ENCODE measurements at regions not wholly inside any gene's neighbourhood (a gene's known extent, or its start where the extent isn't known, plus 50 kb on each side); places are given as distances from the start of the nearest gene placed in this dataset.
"Not testable (repeated sequence)": the region's sequence is repeated elsewhere in the genome, so short reads cannot be mapped to it uniquely, and the experiment has no call there.

DNA sequence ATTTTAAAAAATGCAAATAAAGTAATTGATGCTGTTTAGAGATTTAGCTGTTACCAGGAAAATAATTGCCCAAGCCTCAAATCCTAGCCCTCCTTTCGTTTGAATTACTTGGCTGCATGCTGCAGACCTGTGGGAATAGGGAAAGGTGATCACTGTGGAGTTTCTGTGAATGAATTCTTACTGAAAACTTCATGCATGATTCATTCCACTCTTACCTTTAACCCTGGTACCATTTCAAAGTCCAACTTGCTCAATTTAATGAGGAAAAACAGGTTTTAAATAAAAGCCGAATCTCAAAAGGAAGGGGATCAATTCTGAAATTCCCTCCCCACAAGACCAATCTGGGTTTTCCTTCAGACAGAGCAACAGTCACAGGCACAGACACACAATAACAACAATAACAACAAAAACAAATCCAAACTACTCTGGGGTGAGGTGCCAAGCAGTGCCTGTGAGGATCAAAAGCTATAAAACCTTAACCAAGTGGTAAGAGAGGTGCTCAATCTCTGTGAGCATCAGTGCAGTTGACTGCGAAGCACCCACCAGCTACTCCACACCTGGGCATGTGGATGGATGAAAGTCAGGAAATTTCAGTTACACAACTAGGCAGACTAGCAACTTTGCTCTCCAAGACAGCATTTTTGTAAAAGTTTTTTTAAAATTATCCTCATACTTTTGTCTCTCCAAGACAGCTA is 200.8 kb downstream of the CNTN3 start:
- DNase-seq = no peak

DNA sequence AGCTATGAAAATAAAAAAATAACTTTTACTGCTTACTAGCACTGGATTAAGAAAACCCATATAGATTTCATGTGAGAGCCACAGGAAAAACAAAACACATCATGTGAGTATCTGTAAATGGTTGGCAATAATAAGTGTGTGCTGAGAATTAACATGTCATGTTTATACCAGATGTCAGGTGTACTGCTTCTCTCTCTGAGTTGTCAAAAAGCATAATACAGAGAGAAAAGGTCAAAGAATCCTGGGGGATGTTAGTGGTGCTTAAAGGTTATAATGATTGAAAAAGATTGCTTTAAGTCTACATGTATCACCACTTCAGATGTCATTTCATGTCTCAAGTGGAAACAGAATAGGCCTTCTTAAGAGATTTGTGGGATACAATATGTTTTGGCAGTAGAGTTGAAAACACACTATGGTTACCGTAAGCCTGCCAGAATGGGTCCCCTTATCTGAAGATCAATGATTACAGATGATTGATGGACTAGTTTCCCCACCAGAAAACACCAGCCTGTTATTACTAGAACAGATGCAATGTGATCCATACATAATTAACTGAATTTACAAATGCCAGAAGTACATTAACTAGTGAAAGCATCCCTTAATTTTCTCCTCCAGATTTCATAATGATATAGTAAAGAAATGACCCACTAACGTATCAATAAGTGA is 204.1 kb downstream of the CNTN3 start:
- DNase-seq = no peak

DNA sequence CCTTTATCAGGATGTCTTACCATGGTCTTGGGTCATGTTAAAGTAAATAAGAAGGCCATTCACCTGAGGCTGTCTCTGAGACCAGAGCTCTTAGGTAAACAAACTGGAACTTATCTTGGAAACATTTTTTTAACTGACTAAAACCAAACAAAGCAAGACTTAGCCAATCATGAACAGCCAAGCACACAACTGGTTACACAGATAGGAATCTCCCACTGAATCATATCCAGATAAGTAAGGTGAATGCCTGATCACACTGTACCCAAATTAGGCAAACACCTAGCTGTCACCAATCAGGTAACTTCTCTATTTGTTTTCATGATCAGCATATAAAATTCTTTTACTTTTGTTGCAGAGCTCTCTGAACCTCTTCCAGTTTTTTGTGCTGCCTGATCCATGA is 205.4 kb downstream of the CNTN3 start:
- no peak for DNase-seq

DNA sequence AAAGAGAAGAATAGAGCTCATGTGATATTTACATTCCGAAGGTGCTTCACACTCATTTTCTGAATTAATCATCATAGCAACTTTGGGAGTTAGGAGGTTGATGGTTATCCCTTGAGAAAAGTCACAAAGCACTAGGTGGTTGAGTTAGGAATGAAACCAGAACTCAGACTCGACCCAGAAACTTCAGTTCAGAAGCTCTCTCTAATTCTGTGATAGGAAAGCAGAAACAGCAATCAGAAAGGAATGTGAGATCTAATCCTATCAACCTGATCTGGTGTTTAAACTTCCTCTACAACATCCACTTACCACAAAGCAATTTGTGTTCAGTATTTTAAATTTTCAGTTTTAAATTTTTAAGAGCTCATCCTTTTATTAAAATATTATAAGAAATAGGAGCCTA is 211.2 kb downstream of the CNTN3 start:
- no peak for DNase-seq

DNA sequence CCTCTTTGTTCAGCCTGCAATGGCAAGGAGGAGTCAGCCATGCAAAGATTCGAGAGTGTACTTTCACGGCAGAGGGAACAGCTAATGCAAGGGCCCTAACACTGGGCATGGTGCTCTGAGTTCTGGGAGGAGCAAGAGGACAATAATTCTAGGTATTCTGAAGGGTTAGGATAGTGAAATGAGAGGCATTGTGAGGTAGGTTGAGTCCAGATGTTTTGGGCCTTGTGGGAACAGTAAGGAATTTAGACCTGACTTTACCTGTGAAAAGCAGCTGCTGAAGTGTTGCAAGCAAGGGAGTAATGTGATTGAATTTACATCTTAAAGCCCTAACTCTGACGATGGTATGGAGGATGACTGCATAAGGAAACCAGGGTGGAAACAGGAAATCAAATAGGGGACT is 211.6 kb downstream of the CNTN3 start:
- DNase-seq = no peak

DNA sequence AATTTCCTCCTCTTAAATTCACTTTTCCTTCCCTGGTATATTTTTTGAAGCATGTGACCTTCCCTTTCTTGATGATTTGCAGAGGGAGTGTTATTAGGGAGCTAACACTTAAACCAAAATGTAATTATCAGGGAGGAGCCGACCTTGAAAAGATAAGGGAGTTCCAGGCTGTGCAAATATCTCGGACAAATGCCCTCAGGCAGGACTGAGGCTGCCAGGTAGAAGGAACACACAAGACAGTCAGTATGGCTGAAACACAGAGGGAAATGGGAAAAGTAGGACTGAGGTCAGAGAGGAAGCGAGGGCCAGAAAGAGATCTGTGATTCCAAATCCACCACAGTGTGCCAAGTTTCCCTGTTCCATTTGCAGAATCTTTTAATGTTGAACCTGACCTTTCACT is 221.0 kb downstream of the CNTN3 start:
- no peak for DNase-seq

DNA sequence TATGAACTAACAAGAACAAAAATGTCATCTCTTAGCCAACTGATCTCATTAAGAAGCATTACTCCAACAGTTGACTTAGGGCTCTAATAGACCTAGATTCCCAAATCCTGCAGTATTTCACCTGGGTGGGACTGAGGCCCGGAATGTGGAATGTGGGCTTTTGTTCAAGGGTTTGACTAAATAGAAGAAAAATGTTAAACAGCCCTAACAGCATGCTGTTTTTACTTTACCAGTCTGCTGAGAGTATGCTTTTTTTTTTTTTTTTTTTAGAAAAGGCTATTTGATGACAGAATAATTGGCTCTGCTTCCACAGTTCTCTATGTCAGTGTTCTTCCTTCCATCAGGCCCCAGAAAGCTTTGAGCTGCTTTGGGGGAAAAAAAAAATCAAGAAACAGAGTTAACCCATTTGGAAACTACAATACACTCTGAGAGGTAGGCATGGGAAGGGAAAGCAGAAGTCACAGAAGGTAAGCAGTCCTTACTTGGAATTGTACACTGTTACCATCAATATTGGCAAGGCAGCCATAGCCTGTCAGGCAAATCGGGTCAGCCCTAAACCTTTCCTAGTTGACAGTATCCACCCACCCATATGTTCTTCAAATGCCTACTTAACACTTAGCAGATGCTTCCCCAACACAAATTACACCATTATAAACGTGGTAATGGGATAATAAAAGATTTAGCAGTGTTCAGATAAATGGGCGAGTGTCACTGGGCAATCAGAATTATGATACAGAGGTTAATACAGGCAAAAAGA is 224.2 kb downstream of the CNTN3 start:
- DNase-seq = no peak

DNA sequence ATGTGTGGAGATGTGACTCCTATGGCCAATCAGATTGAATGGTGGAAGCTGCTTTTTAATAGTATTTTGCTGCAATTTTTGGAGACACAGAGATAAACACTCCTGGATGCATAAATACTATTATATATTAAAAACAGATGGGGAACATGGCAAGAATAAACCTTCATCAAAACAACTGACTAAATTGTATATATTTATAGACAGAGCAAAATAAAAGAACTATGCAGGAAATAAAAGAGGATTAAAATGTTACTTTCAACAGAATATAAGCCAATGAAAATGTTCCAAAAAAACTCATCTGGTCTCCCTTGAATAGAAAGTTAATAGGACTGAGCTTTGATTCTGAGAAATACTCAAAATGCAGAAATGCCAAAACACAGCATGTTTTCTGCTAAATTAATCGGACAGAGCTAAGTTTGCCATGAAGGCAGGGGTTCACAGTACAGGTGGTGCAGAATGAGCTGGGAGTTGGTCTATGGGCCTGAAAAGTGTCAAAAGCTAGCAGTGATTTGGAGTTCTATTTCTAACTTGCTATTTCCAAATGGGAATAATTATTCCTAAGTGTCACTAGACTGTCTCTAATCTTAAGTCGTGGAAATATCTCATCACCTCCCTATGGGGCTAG is 227.2 kb downstream of the CNTN3 start:
- DNase-seq = no peak

DNA sequence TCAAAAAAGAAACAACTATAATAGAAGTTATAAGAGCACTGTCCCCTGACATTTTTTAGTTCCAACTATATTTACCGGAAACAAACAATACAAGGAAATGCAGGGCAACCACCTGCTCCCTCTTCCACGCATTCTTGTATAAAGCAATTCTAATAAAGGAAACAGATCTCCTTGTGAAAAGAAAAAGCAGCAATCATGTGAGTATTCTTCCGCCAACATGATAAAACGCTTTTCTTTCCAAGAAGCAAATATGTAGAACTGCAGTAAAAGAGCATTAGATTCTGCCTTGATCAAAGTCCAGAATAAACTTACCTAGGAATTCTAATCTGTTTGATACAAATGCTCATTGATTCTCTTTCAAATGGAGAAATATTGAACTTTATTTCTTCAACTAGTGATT is 230.3 kb downstream of the CNTN3 start:
- no peak for DNase-seq

DNA sequence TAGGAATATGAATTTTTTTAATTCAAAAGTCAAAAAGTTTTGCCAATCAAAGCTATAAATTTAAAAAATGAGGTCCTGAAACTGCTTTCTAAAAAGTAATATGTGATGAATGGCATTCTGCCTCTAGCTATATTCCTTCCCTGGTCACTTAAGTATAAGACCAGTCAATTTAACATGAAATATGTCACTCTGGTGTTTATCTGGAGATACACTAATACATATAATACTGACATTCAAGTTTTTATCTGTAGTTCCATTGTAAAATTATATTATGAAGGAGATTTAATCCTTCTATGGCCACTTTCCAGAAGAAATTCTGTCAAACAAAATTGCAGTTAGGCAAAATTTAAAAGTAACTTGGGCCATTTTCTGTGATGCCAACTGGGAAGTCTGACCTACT is 236.8 kb downstream of the CNTN3 start:
- no peak for DNase-seq

DNA sequence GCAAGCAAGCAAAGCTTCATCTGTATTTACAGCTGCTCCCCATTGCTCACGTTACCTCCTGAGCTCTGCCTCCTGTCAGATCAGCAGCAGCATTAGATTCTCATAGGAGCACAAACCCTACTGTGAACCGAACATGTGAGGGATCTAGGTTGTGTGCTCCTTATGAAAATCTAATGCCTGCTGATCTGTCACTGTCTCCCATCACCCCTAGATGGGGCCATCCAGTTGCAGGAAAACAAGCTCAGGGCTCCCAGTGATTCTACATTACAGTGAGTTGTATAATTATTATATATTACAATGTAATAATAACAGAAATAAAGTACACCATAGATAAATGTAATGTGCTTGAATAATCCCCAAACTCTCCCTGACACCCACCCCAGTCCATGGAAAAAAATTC is 238.1 kb downstream of the CNTN3 start:
- DNase-seq = not testable (repeated sequence)

DNA sequence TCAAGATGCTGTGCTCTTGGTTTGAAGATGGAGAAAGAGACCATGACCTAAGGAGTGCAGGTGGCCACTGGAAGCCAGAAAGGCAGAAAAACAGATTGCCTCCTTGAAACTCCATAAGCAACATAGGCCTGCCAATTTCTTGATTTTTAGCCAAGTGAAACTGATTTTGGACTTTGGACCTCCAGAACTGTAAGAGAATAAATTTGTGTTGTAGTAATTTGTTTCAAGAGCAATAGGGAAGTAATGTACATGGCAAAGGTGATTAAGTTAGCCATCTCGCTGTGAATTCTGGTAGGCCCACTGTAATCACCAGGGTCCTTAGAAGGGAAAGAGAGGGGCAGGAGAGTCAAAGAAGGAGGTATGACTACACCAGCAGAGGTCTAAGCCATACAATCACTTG is 238.8 kb downstream of the CNTN3 start:
- no peak for DNase-seq

DNA sequence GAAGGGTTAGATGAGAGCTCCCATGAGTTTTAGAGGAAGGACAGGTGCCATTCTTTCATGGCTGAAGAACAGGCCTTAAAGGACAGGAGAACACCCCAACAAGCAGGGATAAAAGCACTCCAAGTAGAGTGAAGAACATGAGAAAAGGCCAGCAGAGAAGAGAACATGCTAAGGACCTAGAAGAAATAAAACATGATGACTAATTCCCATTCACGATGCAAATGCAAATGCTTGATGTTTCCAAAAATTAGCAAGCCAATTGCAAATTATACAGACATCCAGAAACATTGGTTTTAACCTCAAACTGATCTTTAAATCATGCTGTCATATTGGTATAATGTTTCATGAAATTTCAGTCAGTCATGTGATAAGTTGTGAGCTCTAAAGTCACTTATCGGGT is 241.7 kb downstream of the CNTN3 start:
- no peak for DNase-seq

DNA sequence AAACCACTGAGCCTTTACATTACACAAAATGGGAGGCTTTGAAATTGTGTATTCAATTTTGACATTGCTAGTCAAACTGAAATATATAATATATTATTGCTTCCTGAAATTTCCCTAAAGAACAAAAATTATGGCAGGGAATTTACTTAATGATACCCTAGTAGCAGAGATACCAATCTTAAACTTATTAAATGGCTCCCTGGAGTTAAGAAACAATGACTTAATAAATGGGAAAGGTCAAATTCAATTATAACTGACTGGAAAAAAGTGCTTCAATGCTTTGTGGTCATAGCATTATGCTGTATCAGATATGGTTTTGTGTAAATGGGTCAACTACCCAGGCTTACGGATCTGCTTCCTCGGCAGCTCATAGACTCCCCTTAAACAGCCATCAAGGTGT is 244.1 kb downstream of the CNTN3 start:
- no peak for DNase-seq

DNA sequence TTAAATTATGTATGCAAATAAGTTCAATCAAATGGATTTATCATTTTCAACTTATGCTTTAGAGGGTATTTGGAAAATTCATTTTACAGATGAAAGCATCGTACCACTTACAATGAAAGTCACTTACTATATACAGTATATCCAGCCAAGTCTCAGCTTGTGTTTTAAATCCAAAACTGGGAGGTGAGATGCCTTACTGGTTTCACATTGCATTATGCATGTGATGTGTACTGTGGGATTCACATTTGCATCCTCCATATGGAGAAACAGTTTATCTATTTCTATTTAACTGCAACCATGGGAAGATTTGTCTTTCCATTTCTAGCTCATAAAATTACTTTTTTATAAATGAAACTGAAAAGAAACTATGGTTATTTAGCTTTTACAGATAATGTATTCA is 248.1 kb downstream of the CNTN3 start:
- DNase-seq = no peak

DNA sequence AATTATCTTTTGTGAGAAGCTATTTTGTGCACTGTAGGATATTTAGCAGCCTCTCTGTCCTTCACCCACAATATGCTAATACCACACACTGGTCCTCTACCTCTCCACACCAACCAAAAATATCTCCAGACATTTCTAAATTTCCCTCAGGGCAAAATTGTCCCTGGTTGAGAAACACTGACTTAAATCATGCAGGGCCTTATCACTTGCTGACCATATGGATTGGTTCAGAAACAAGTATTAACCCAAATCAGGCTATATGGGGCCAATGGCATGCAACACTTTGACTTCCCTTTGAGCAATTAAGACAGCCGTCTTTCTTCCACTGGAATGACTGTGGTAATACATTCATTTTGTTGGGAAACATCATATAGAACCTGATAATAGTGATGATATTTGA is 251.1 kb downstream of the CNTN3 start:
- DNase-seq = no peak

DNA sequence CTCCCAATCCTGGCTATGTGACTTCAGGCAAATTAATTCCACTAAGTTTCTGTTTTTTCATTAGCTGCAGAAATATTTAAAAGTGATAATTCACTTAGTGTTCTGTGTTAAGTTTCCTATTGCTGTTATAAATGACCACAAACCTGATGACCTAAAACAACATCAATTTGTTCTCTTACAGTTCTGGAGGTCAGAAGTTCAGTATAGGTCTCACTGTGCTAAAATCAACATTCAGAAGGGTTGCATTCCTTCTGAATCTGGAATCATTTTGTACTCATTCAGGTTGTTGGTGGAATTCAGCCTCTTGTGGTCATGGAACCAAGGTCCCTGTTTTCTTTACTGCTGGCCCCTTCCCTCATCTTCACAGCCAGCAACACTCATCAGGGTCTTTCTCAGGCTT is 254.1 kb downstream of the CNTN3 start:
- no peak for DNase-seq

DNA sequence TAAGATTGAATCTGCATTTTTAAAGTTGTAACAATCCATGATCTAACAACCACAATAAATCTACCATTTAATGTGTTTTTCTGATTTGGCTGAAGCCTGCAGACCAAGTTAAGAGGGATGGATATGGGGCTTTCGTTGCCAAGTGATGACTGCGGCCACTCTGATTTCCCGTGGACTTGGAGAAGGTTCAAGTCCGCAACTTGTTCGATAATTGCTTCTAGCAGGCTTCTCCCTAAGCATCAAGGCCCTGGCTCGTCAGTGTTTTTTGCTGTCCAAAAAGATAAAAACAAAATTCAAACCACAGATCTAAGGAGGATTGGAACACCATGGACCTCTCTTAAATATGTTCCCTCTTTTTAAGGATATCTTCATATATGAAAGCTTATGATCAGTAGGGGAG is 256.6 kb downstream of the CNTN3 start:
- DNase-seq = no peak

DNA sequence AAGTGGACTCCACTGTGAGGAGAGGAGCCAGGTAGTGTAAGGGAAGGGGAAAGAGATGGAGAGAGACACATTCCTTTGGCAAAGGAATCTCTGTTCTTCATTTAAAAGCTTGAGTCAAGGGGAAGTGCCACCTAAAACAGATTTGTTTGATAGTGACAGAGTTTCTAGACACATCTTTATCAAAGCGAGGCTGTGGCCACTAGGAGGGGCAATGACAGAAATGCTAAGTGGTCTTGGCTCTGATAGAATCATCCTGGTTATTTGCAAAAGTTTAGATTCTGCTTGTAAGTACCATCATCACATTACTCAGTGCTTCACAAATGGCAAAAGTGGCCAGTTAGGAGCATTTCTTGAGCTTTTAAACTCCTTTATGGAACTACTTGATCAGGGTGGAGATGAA is 261.4 kb downstream of the CNTN3 start:
- DNase-seq = no peak

DNA sequence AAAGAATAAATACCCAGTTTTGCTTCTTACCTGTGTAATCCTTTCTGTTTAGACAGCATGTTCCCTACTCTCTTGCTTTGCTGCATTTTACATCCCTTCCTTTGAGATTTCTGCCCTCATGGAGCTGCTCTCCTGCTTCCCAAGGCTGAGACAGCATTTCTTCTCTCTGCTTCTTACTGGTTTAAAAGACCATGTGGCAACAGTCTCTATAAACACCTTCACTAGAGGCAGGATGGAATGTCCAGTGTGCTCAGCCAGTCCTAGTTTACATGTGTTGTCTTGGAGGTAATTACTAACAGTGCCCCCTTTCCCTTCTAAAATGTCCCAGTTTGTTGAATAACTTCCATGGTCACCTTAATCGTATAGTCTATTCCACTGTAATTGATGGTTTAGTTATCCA is 262.3 kb downstream of the CNTN3 start:
- DNase-seq = no peak

DNA sequence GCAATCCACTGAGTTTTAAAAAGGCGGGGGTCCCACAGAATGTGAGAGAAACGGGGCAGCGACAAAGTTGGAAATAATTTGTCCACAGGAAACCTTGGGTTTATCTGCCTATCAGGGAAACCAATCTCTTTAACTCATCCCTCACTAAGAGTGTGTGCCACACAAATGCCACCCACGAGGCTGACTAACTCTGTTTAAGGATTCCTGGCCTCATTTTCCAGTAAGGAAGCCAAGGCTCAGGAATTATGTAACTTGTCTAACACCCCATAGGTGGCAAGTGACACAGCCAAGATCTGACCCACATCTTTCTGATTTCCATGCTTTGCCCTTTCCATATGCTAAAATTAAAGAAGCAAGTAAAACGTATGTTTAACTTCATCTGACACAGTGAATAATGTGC is 263.2 kb downstream of the CNTN3 start:
- no peak for DNase-seq

DNA sequence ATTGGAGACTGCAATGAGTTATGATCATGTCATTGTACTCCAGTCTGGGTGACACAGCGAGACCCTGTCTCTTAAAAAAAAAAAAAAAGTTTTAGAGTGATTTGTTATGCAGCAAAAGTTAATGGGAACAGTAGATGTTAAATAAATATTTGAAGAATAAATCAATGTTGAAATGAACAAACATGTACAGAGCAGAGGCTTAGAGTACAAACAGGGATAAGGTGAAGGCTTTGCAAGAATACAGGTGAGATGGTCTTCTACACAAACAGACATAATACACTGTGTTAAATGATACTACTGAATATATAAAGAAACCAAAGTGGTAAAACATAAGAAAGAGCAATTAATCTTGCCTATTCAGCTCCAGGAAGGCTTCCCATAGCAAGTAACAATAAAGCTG is 265.4 kb downstream of the CNTN3 start:
- no peak for DNase-seq

DNA sequence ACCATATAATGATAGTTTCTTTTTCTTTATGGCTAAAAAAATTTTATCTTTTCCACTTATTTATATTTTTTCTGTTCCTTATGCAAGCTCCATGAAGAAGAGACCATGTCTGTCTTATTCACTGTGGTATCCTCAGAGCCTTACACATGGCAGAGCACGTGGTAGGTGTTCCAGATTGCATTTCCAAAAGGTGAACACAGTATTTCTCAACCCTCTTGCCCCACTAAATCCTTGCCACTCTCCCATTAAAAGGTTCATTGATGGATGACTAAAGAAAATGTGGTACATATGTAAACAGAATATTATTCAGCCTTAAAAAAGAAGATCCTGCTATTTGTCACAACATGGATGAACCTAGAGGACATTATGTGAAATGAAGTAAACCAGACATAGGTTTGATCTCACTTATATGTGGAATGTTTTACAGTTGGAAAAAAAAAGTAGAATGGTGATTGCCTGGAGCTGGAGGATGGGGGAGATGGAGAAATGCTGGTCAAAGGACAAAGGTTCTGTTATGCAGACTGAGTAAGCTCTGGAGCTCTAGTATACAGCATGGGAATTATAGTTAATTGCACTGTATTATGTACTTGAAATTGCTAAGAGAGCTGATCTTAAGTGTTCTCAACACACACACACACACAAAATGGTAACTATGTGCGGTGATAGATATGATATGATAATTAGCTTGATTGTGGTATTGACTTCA is 266.7 kb downstream of the CNTN3 start:
- DNase-seq = no peak

Measured in NCI-H774 (cell line).